ENCODE measurements at regions not wholly inside any gene's neighbourhood (a gene's known extent, or its start where the extent isn't known, plus 50 kb on each side); places are given as distances from the start of the nearest gene placed in this dataset.

- Mint-ChIP-seq H3K27me3 (peaks cover 6% of the 10 kb centered on the region), H3K4me3 (no peak overlapping the region), H3K9me3 (no peaks in the 10 kb centered on the region), H3K36me3 (ENCODE audit: low read depth) (no peaks in the 10 kb centered on the region), H3K4me1 (ENCODE audit: low read depth) (no peaks in the 10 kb centered on the region), H3K27ac (no peak overlapping the region)
- intact Hi-C loops (cut with DNase I, micrococcal nuclease): no loop called here
- DNase-seq (no peak), ATAC-seq (ENCODE audit: poor library complexity) (no peak)
- H3K36me3 ChIP-seq (ENCODE audit: insufficient read depth, low read length): no peaks in the 10 kb centered on the region
- no peak overlapping the region for H3K4me3 ChIP-seq (ENCODE audit: low read length)
- no peaks in the 10 kb centered on the region for H3K4me1 ChIP-seq (ENCODE audit: insufficient read depth, low read length)
- no peaks in the 10 kb centered on the region for H3K9me3 ChIP-seq (ENCODE audit: control insufficient read depth in 1 of 2, insufficient read depth in 1 of 2, low read length in 2 of 2)
- no peaks in the 10 kb centered on the region for H3K27me3 ChIP-seq (ENCODE audit: control insufficient read depth in 1 of 2, insufficient read depth in 2 of 2, low read length in 2 of 2)
- H3K27ac ChIP-seq (ENCODE audit: low read depth in 1 of 2, low read length in 2 of 2): no peak overlapping the region
- CTCF ChIA-PET: no interaction called here
- no peak for TF ChIP-seq CTCF (IDR thresholded peaks at IDR 0.05)
- POLR2A ChIA-PET: no interaction called here
Measured at GRCh38 chr5:96147866-96148265, 186.2 kb upstream of the ELL2 start.

GRCh38 chr5:96146675-96147074 lies 185.0 kb upstream of the ELL2 start:
- Mint-ChIP-seq H3K4me1 (ENCODE audit: low read depth) (no peaks in the 10 kb centered on the region), H3K36me3 (ENCODE audit: low read depth) (no peaks in the 10 kb centered on the region), H3K9me3 (no peaks in the 10 kb centered on the region), H3K4me3 (no peak overlapping the region), H3K27me3 (peaks cover 6% of the 10 kb centered on the region), H3K27ac (no peak overlapping the region)
- POLR2A ChIA-PET: interaction anchor here (0.8 kb wide), 1 partner anchor 9 kb away, joined by 3 read pairs; no protein-coding TSS in a partner anchor
- intact Hi-C loops (cut with DNase I, micrococcal nuclease): no loop called here
- ATAC-seq (ENCODE audit: poor library complexity) (no peak), DNase-seq (peak in 3 of 14 experiments; percentile 13 to 60 (median 44))
- no peak for TF ChIP-seq CTCF (IDR thresholded peaks at IDR 0.05)
- Histone ChIP-seq H3K4me1 (ENCODE audit: insufficient read depth, low read length) (no peaks in the 10 kb centered on the region), H3K4me3 (ENCODE audit: low read length) (no peak overlapping the region), H3K27ac (ENCODE audit: low read depth in 1 of 2, low read length in 2 of 2) (no peak overlapping the region), H3K36me3 (ENCODE audit: insufficient read depth, low read length) (no peaks in the 10 kb centered on the region), H3K9me3 (ENCODE audit: control insufficient read depth in 1 of 2, insufficient read depth in 1 of 2, low read length in 2 of 2) (no peaks in the 10 kb centered on the region), H3K27me3 (ENCODE audit: control insufficient read depth in 1 of 2, insufficient read depth in 2 of 2, low read length in 2 of 2) (no peaks in the 10 kb centered on the region)
- CTCF ChIA-PET: no interaction called here

- no peaks in the 10 kb centered on the region for H3K4me1 ChIP-seq (ENCODE audit: insufficient read depth, low read length)
- DNase-seq (no peak), ATAC-seq (ENCODE audit: poor library complexity) (no peak)
- no peaks in the 10 kb centered on the region for H3K27me3 ChIP-seq (ENCODE audit: control insufficient read depth in 1 of 2, insufficient read depth in 2 of 2, low read length in 2 of 2)
- Mint-ChIP-seq H3K36me3 (ENCODE audit: low read depth) (no peaks in the 10 kb centered on the region), H3K9me3 (no peaks in the 10 kb centered on the region), H3K27ac (no peak overlapping the region), H3K4me3 (no peak overlapping the region), H3K4me1 (ENCODE audit: low read depth) (no peaks in the 10 kb centered on the region), H3K27me3 (peaks cover 13% of the 10 kb centered on the region)
- H3K36me3 ChIP-seq (ENCODE audit: insufficient read depth, low read length): no peaks in the 10 kb centered on the region
- TF ChIP-seq CTCF (IDR thresholded peaks at IDR 0.05): no peak
- H3K9me3 ChIP-seq (ENCODE audit: control insufficient read depth in 1 of 2, insufficient read depth in 1 of 2, low read length in 2 of 2): no peaks in the 10 kb centered on the region
- intact Hi-C loops (cut with DNase I, micrococcal nuclease): no loop called here
- no peak overlapping the region for H3K27ac ChIP-seq (ENCODE audit: low read depth in 1 of 2, low read length in 2 of 2)
- ChIA-PET POLR2A (no interaction called here), CTCF (no interaction called here)
- H3K4me3 ChIP-seq (ENCODE audit: low read length): no peak overlapping the region
Measured at GRCh38 chr5:96144289-96144688, 182.6 kb upstream of the ELL2 start.

All from CD4-positive, alpha-beta T cell (primary cell).